PC-9 (cell line): ENCODE measurements at regions not wholly inside any gene's neighbourhood (a gene's known extent, or its start where the extent isn't known, plus 50 kb on each side); places are given as distances from the start of the nearest gene placed in this dataset.

Source experiments
- EZH2 ChIP-seq: fragments of 200-600 bp; sonication (generic); IDR thresholded peaks from 2 replicates; pipeline ENCODE4 v1.8.0; 2017; ENCODE audit warnings: antibody characterized with exemption, low read depth
- TF ChIP-seq, protein P1 (sequence below): fragments of 200-600 bp; sonication (generic); conservative IDR thresholded peaks from 2 replicates; pipeline ENCODE4 v1.6.1; 2017; ENCODE audit warnings: mixed run types, antibody characterized with exemption, mild to moderate bottlenecking, moderate library complexity

DNA sequence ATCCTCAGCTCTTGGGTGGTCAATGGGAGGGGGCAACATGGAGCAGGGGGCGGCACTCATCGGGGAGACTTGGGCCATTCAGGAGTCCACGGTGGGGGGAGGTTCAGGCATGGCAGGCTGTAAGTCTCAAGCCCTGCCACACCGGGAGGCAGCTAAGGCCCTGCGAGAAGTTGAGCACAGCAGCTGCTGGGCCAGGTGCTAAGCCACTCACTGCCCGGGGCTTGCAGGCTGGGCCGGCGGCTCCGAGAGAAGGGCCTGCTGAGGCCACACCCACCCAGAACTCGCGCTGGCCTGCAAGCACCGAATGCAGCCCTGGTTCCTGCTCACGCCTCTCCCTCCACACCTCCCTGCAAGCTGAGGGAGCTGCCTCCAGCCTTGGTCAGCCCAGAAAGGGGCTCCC is 131.4 kb downstream of the OR4C45 start:
- TF ChIP-seq, protein P1, sequence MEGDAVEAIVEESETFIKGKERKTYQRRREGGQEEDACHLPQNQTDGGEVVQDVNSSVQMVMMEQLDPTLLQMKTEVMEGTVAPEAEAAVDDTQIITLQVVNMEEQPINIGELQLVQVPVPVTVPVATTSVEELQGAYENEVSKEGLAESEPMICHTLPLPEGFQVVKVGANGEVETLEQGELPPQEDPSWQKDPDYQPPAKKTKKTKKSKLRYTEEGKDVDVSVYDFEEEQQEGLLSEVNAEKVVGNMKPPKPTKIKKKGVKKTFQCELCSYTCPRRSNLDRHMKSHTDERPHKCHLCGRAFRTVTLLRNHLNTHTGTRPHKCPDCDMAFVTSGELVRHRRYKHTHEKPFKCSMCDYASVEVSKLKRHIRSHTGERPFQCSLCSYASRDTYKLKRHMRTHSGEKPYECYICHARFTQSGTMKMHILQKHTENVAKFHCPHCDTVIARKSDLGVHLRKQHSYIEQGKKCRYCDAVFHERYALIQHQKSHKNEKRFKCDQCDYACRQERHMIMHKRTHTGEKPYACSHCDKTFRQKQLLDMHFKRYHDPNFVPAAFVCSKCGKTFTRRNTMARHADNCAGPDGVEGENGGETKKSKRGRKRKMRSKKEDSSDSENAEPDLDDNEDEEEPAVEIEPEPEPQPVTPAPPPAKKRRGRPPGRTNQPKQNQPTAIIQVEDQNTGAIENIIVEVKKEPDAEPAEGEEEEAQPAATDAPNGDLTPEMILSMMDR: no peak
- TF ChIP-seq EZH2: no peak
